Ectodermal cell (in vitro differentiated cells): ENCODE measurements at regions not wholly inside any gene's neighbourhood (a gene's known extent, or its start where the extent isn't known, plus 50 kb on each side); places are given as distances from the start of the nearest gene placed in this dataset.

Source experiments
- H3K27ac ChIP-seq: 2 replicates; pipeline ENCODE4 v1.7.0; 2013; ENCODE audit warnings: mild to moderate bottlenecking, low read depth, low read length; ENCODE audit not compliant: insufficient read depth, poor library complexity, severe bottlenecking
- H3K27me3 ChIP-seq: 2 replicates; pipeline ENCODE4 v1.7.0; 2013; ENCODE audit warnings: mild to moderate bottlenecking, low read length; ENCODE audit not compliant: insufficient read depth, control insufficient read depth, poor library complexity, severe bottlenecking
- H3K36me3 ChIP-seq: one replicate; pipeline ENCODE4 v1.7.0; 2013; ENCODE audit warnings: low read length; ENCODE audit not compliant: control insufficient read depth, insufficient read depth
- H3K4me1 ChIP-seq: one replicate; pipeline ENCODE4 v1.7.0; 2013; ENCODE audit warnings: low read length; ENCODE audit not compliant: control insufficient read depth, insufficient read depth
- H3K4me3 ChIP-seq: 2 replicates; pipeline ENCODE4 v1.7.0; 2013; ENCODE audit warnings: low read depth, low read length, control low read depth; ENCODE audit not compliant: insufficient read depth
- H3K9me3 ChIP-seq: 2 replicates; pipeline ENCODE4 v1.7.0; 2013; ENCODE audit warnings: mild to moderate bottlenecking, low read length, moderate library complexity; ENCODE audit not compliant: control insufficient read depth
- WGBS, 2 experiments: methylation state at CpG; one replicate each; pipeline ENCODE4 v1.1.7; 2013; ENCODE audit warnings: missing lambda C conversion rate in 2 of 2; 5-methylcytosine and 5-hydroxymethylcytosine counted together

DNA sequence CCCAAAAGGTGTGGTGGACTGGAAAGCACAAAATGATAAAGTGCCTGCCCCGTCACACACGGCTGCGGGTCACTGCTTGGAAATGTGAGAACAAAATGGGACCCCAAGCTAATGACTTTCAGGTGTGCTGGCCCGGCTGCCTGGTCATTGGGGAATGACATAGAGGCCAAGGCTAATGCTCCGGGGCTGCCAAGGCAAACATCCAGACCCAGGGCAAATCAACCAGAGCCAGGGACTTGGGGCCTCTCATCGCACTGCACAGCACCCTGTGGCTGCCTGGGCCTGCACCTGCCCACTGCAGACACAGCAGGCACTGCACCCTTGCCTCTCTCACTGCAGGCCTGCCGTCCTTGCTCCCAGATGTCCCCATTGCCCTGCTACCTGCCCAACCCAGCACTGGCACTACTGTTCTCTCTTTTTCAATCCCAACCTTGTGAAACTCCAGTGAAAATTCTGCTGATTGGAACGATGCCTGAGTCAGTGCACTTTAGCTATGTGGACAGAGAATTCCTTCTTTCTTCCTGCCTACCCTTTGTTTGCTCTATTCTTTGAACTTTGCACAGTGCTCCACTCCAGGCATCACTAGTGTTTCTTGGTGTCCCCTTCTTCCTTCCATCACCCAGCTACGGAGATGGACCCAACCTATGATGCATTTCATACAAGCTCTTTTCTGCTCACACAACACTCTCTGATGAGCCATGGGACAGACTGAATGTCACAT is 849.5 kb downstream of the MAFB start:
- no peak overlapping the region for H3K4me3 ChIP-seq
- 92 to 93% methylated on average over 9 of the region's 9 CpGs for WGBS, 2 experiments
- H3K27ac ChIP-seq, result no peak overlapping the region
- H3K36me3 ChIP-seq, result no peaks in the 10 kb centered on the region
- no peaks in the 10 kb centered on the region for H3K9me3 ChIP-seq
- H3K27me3 ChIP-seq, result no peaks in the 10 kb centered on the region
- H3K4me1 ChIP-seq, result no peaks in the 10 kb centered on the region

DNA sequence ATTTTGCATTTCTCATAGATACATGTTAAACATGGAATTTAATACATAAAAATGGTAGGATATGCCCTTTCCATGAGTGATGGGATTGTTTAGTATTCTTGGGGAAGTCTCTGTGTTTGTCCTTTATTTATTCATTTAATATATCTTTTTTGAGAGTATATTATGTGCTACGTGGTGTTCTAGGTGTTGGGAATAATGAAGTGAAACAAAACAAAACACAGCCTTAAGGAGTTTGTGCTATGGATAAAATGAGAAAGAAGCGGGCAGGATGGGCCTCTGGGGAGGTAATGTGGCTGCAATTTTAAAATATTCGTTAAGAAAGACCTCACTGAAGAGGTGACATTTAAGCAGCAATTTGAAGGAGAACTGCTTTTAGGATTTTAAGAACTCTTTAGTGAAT is 851.5 kb downstream of the MAFB start:
- Histone ChIP-seq H3K27me3 (no peaks in the 10 kb centered on the region), H3K36me3 (no peaks in the 10 kb centered on the region), H3K27ac (no peak overlapping the region), H3K4me1 (no peaks in the 10 kb centered on the region), H3K4me3 (no peak overlapping the region), H3K9me3 (no peaks in the 10 kb centered on the region)
- WGBS, 2 experiments, result 92 to 93% methylated on average over 3 of the region's 3 CpGs

DNA sequence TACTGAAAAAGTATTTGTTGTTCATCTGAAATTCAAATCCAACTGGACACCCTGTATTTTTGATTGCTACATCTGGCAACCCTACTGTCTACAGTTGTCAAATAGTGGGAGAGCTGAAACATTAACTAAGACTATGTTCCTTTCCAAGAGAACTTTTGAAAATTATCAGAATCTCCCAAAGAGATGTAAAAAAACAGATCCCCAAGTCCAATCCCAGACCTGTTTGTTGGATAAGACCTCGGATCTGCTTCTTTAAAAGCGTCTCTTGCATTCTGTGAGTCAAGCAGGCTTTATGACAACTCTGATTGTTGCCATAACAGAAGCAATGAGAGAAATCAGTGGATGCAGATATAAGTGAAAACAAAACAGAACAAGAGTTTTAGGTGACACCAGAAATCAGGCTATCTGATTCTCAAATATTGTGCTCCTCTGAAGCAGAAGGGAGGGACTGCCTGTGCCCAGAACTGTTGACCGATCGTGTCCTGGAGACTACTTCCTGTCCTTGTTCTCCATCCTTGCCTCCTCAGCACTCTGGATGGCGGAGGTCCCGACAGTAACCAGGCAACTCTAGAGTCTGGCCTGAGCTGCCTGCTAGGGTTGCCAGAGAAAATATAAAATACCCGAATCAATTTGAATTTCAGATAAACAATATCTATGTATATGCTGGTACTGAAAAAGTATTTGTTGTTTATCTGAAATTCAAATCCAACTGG is 853.8 kb downstream of the MAFB start:
- 94% methylated on average over 6 of the region's 7 CpGs for WGBS, 2 experiments
- no peak overlapping the region for H3K4me3 ChIP-seq
- no peaks in the 10 kb centered on the region for H3K9me3 ChIP-seq

DNA sequence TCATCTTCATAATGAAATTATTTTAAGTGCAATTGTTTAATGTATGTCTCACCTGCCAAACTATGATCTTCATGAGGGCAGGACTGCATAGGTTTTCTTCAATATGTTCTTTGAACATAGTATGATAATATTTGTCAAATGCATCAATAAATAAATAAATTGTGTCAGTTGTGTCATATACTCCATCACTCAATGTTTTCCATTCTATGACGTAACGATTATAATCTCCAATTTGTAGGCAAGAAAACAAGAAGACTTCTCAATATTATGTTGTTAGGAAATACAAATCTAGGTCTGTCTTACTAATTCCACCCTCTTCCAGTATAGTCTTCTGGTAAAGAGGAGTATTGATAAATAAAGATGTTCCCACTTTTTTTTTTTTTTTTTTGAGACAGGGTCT is 858.1 kb downstream of the MAFB start:
- Histone ChIP-seq H3K27ac (no peak overlapping the region), H3K9me3 (no peaks in the 10 kb centered on the region), H3K27me3 (no peaks in the 10 kb centered on the region), H3K4me1 (peaks cover 15% of the 10 kb centered on the region), H3K36me3 (no peaks in the 10 kb centered on the region), H3K4me3 (no peak overlapping the region)
- WGBS, 2 experiments, result 100% methylated on average over 2 of the region's 2 CpGs; no CpG with 5 or more reads in 1 of the 2 experiments

More for the DNA sequence above, 853.8 kb downstream of the MAFB start:
- no peaks in the 10 kb centered on the region for H3K27me3 ChIP-seq
- H3K27ac ChIP-seq, result no peak overlapping the region
- H3K4me1 ChIP-seq, result peaks cover 1% of the 10 kb centered on the region
- no peaks in the 10 kb centered on the region for H3K36me3 ChIP-seq

DNA sequence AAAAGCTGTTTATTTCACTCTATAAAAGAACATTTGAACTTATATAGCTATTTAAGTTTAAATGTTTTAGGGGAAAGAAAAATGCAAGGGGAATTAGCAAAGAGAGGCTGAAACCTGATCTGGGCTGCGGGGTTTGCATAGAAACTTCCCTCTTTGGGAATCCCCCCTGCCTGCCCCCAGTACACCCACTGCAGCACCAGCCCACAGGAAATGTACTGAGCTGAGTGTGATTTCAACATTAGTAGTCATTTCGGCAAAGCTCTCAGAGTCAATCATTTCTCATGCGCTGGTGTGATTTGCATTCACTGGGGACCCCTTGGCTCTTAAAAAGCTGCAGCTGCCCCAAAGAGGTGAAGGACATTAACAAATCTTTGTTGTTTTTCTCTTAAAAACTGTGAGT is 859.4 kb downstream of the MAFB start:
- WGBS, 2 experiments, result 60 to 64% methylated on average over 3 of the region's 3 CpGs

DNA sequence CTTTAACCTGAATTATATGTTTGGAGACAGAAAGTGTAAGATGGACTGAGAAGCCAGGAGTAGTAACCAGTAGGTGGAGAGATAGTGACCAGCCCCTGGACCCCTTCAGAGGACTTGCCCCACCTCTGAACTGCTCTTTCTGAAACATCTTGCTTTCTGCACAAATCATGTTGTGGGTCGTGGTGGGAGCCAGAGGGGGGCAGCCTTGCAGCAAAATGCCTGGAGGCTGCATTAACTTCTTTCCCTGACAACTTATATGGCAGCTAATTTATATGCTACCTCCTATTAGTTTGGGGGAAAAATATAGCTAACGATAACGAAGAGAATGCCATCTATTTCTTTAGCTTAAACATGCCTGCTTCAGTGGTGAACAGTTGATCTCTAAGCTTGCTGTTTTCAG is 859.8 kb downstream of the MAFB start:
- H3K9me3 ChIP-seq, result no peaks in the 10 kb centered on the region
- H3K4me1 ChIP-seq, result peaks cover 15% of the 10 kb centered on the region
- no peaks in the 10 kb centered on the region for H3K27me3 ChIP-seq
- 19 to 52% methylated on average over 2 to 3 of the region's 3 CpGs for WGBS, 2 experiments
- H3K4me3 ChIP-seq, result no peak overlapping the region
- H3K36me3 ChIP-seq, result no peaks in the 10 kb centered on the region
- H3K27ac ChIP-seq, result no peak overlapping the region

More for the DNA sequence above, 859.4 kb downstream of the MAFB start:
- Histone ChIP-seq H3K4me1 (peaks cover 15% of the 10 kb centered on the region), H3K27me3 (no peaks in the 10 kb centered on the region), H3K36me3 (no peaks in the 10 kb centered on the region), H3K27ac (no peak overlapping the region), H3K9me3 (no peaks in the 10 kb centered on the region), H3K4me3 (no peak overlapping the region)

DNA sequence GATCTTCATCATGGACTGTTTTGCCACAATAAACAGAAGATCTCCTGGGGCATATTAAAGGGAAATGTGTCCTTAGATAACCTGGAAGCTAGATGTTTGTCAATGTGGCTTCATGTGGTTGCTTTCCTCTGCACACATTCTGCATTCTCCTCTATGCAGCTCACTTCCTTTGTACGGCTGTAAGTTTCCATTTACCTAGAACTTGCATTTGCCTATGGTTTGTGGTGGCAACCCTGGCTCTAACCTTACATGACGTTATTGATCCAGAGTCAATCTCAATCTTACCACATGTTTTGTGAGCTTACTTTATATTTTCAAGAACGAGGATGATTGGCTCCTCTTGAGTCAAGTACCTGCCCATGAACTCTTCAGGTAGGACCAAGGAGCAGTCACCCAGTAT is 863.1 kb downstream of the MAFB start:
- 91 to 93% methylated on average over 3 of the region's 3 CpGs for WGBS, 2 experiments
- no peaks in the 10 kb centered on the region for H3K27me3 ChIP-seq
- no peaks in the 10 kb centered on the region for H3K9me3 ChIP-seq
- H3K4me3 ChIP-seq, result no peak overlapping the region
- no peak overlapping the region for H3K27ac ChIP-seq
- H3K4me1 ChIP-seq, result peaks cover 22% of the 10 kb centered on the region
- H3K36me3 ChIP-seq, result no peaks in the 10 kb centered on the region

DNA sequence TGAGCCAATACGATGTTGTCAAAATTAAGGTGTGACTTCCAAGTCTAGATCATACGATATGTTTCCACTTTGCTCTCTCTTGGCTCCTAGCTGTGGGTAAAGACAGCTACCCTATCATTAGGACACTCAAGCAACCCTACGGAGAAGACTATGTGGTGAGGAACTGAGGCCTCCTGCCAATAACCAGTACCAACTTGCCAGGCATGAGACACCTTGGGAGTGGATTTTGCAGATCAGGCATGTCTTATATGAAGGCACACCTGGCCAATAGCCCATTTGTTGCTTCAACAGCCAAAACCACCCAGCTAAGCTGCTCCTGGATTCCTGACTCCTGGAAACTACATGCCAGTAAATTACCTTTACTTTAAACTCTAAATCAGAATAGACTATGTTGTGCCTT is 863.4 kb downstream of the DHX35 start:
- Histone ChIP-seq H3K4me3 (no peak overlapping the region), H3K27ac (no peak overlapping the region), H3K36me3 (no peaks in the 10 kb centered on the region), H3K9me3 (no peaks in the 10 kb centered on the region), H3K27me3 (no peaks in the 10 kb centered on the region), H3K4me1 (peaks cover 22% of the 10 kb centered on the region)
- WGBS, 2 experiments, result 94 to 95% methylated on average over 3 of the region's 3 CpGs

DNA sequence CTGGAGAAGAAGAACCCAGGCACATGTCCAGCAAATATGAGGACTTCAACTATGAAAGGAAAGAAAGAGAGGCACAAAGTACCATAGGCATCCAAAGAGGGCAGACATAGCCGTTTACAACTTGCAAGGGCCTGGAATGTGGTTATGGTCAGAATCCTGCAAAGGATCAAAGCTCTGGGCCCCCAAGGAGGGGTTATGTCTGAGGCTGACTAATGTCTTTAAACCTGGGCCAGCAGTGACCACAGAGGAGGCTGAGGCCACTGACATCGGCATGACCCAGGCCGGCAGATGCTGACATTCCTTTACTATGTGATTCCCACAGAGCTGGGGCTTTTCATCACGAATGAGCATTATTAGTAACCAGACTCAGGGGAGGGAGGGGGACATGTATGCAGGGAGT is 861.1 kb downstream of the DHX35 start:
- no peak overlapping the region for H3K4me3 ChIP-seq
- no peaks in the 10 kb centered on the region for H3K36me3 ChIP-seq
- H3K9me3 ChIP-seq, result no peaks in the 10 kb centered on the region
- 71 to 77% methylated on average over 4 of the region's 4 CpGs for WGBS, 2 experiments
- no peak overlapping the region for H3K27ac ChIP-seq
- no peaks in the 10 kb centered on the region for H3K27me3 ChIP-seq
- H3K4me1 ChIP-seq, result peaks cover 7% of the 10 kb centered on the region

DNA sequence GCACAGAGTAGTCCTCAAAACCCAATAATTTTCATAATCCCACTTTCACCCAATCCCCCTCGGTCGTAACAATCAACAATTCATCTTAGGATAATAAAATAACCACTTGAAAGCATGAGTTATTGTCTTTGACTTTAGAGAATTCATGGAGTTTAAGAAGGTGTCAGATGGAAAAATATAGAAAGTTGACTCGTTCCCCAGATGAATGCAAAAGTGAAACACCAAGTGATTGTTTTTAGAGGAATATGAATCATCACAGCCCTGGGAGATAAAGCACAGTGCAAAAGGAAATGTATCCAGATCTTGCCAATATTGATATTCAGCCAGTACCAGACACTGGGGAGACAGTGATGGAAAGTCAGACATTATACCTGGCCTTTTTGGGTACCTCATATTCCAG is 860.5 kb downstream of the DHX35 start:
- Histone ChIP-seq H3K36me3 (no peaks in the 10 kb centered on the region), H3K27me3 (no peaks in the 10 kb centered on the region), H3K9me3 (no peaks in the 10 kb centered on the region), H3K4me1 (peaks cover 7% of the 10 kb centered on the region), H3K27ac (no peak overlapping the region), H3K4me3 (no peak overlapping the region)
- WGBS, 2 experiments, result 90 to 98% methylated on average over 3 of the region's 3 CpGs
